ENCODE measurements at regions not wholly inside any gene's neighbourhood (a gene's known extent, or its start where the extent isn't known, plus 50 kb on each side); places are given as distances from the start of the nearest gene placed in this dataset.

DNA sequence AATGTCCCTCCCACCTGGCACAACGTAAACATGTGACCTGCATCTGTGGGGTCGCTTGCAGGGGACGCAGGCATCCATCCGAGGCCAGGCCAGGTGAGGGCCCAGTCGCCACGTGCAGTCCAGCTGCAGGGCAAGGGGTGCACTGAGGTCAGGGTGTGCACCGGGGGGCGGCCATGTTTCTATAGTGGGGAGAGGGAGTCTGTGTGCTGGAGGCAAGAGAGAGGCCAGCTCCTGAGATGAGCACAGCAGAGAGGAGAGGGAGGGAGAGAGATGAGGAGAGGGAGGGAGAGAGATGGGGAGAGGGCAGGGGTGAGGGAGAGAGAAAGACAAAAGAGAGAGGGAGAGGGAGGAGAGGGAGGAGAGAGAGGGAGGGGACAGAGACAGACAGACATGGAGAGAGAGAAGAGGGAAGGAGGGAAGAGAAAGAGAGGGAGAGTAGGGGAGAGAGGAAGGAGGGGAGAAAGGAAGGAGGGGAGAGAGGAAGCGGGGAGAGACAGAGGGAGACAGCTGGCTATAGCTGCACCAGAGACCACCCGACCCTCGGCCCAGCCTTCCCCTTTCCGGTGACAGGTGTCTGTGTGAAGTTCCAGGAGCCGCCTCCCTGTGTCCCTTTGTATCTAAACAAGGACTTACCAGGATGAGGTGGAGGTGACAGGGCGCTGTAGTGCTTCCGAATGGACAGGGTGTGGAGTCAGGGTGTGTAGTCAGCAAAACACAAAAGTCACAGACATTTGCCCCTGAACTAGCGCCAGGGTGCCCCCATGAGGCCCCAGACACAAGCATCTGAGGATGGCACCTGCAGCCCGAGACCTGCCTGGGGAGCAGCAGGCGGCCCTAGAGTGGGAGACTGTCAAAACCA is 68.7 kb downstream of the ADRA2C start:
- H3K27me3 ChIP-seq (replicated peaks in 1 of 2; ENCODE audit: control insufficient read depth in 2 of 2, insufficient read depth in 2 of 2, low read length in 1 of 2) = no peaks in the 10 kb centered on the region; a peak in 1 of 4 replicates
- no peak overlapping the region for H2AFZ ChIP-seq (ENCODE audit: control insufficient read depth, low read depth, low read length)
- ChIA-PET RAD21 (ENCODE audit: unreplicated experiment) (no interaction called here), POLR2A (no interaction called here), CTCF (no interaction called here), SMC1A (ENCODE audit: uncharacterized antibody, unreplicated experiment) (interaction anchor here (0.6 kb wide), 1 partner anchor 78 kb away, joined by 3 read pairs; no protein-coding TSS in a partner anchor)
- H3K4me2 ChIP-seq (ENCODE audit: control insufficient read depth, insufficient read depth) = no peak overlapping the region
- H4K20me1 ChIP-seq (ENCODE audit: control insufficient read depth, insufficient read depth) = no peaks in the 10 kb centered on the region
- no peak overlapping the region for H3K9ac ChIP-seq (ENCODE audit: control insufficient read depth, insufficient read depth, low read length)
- BruUV-seq (replicated peaks) = no TSS peak
- TF ChIP-seq NFIC (IDR thresholded peaks at IDR 0.05; ENCODE audit: low read depth, low read length) (no peak), ZZZ3 (IDR thresholded peaks at IDR 0.05; ENCODE audit: control insufficient read depth, insufficient read length, low read depth) (no peak), HDGF (IDR thresholded peaks at IDR 0.05) (no peak), IKZF2 (IDR thresholded peaks at IDR 0.05) (no peak), MYB (IDR thresholded peaks at IDR 0.05; ENCODE audit: borderline replicate concordance, low read depth, low read length) (no peak), POLR2A (IDR thresholded peaks at IDR 0.05; ENCODE audit: low read depth, low read length) (no peak), CEBPB (IDR thresholded peaks at IDR 0.05; ENCODE audit: borderline replicate concordance in 1 of 2, low read depth in 2 of 2, low read length in 2 of 2) (no peak), SMARCA5 (IDR thresholded peaks at IDR 0.05) (no peak), RELA (IDR thresholded peaks at IDR 0.05; ENCODE audit: borderline replicate concordance, partially characterized antibody) (no peak)
- 8% methylated on average over 16 of the region's 18 CpGs for WGBS (ENCODE audit: insufficient coverage, insufficient replicate concordance, low lambda C conversion rate, missing lambda C conversion rate)
- in situ Hi-C loops (cut with MboI) (no loop called here), intact Hi-C loops (cut with micrococcal nuclease; ENCODE audit: unreplicated experiment) (no loop called here)
- no peak for DNase-seq (ENCODE audit: low read depth, low spot score)
- H3K27ac ChIP-seq (ENCODE audit: control insufficient read depth, insufficient read depth) = no peak overlapping the region
- no peak for ATAC-seq
- no peaks in the 10 kb centered on the region for H3K4me1 ChIP-seq (ENCODE audit: control insufficient read depth, insufficient read depth, low read length)
- no peaks in the 10 kb centered on the region for H3K36me3 ChIP-seq (ENCODE audit: control insufficient read depth in 2 of 2, insufficient read depth in 2 of 2, low read length in 1 of 2)
- H3K79me2 ChIP-seq (ENCODE audit: control insufficient read depth, insufficient read depth, low read length) = no peaks in the 10 kb centered on the region
- no peaks in the 10 kb centered on the region; the same call in 2 of the 3 replicates for H3K9me3 ChIP-seq (replicated peaks; ENCODE audit: control insufficient read depth, insufficient read depth, low read length)
- H3K4me3 ChIP-seq = no peak overlapping the region
- FAIRE-seq = no peak

Measured in GM12878 (cell line).